Stimulated activated CD8-positive, alpha-beta memory T cell treated with anti-CD3 and anti-CD28 coated beads, Interleukin-15, amount 100 ng/mL, for 24 hours (primary cell): ENCODE measurements at regions not wholly inside any gene's neighbourhood (a gene's known extent, or its start where the extent isn't known, plus 50 kb on each side); places are given as distances from the start of the nearest gene placed in this dataset.

Experiments used
- DNase-seq: peaks from one replicate; pipeline ENCODE4 v3.0.0-alpha.2; 2020; ENCODE audit warnings: low read depth

DNA sequence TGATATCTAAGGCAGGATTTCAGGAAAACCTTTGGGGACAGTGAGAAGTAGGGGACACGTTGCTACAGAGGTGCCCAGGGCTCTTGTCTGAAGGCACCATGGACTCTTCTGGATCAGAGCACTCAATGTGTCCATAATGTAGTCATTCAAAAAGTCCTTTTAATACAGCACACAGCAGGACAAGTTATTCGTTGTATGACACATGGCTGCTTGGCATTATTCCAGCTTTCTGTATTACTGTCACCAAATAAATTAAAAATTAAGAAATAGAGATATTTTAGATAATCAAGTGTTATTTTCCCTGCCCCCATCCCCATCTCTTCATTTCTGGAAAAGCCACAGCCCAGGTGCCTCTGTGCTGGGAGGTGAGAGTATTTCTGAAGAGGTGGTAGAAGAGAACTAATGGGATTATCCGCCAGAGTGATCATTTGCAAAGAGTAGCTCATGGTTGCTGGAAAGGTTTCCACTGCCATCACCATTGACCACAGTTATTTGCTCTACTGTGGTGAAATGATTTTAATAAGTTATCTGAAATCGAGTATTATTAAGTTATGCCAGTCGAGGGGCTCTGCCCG lies 83.0 kb downstream of the CXCL12 start:
- no peak for DNase-seq

DNA sequence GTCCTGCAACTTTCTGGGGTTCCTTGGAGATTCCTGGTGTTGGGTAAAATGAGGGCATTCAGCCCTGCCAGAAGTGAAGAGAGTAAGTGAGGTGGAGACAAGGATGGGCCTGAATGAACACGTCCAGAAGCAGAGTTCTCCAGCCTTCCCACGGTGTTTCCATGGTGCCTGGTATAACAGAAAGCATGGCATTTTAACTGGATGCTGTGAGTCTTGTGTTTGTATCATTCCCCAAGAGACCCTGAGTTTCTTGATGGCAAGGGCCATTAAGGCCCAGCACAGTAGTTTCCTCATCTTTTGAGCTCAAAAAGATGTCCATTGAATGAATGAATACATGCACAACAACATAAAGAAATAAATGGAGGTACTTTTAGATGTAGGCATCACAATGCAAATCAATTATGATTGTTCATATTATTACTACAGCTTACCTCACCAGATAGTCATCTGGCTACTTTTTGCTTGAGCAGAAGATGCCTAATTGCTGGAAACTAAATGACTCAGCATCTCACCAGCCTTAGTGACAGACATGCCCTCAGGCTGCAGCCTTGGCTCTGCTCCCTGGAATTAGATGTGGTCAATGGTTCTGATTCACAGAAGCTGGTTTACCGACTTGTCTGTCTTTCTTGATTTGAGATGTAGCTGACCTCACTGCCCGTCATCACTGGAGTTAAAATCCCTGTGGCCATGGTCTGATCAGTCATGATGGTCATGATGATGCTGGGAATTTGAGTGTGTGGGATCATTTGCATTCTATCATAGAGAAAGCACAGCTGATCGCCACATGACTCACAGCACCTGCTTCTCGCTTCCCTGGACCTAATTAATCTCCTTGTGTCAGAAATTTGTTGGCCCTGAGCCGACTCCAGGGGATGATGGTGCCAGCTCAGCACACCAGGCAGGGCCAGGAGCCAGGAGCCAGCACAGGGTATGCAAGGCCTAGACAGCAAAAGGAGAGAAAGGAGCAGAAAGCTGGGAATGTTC lies 83.9 kb downstream of the CXCL12 start:
- no peak for DNase-seq

DNA sequence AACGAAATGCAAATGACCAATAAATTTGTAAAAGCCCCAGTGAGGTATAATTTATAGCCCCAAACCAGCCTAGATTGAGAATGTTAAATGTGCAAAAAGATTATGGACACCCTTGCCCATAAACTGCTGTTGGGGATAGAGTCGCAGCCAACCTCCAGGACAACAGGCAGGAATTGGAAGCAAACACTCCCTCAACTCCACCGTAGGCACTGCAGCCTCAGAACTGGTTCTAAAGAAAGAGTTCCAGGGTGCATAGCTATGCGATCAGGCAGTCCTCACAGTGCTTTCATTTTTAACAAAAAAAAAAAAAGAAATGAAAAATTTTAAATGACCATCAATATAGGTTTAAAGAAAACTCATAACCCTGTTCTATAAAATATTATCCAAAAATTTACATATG lies 86.2 kb downstream of the CXCL12 start:
- no peak for DNase-seq

DNA sequence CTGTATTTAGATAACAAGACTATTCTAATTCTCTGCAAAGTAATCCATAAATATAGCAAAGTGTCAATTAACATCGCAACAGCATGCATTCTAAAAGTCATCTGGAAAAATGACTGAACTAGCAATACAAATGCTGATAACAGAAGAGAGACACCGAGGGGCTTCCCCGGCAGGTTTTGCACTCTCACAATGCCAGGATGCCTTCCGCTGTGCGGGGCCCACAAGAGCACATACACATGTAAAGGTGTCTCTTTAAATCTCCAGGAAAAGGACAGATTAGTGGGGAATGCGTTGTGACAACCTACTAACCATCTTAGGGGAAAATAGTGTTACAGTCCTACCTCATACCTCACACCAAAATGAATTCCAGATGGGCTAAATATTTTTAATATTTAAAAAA lies 86.9 kb downstream of the CXCL12 start:
- DNase-seq: no peak

DNA sequence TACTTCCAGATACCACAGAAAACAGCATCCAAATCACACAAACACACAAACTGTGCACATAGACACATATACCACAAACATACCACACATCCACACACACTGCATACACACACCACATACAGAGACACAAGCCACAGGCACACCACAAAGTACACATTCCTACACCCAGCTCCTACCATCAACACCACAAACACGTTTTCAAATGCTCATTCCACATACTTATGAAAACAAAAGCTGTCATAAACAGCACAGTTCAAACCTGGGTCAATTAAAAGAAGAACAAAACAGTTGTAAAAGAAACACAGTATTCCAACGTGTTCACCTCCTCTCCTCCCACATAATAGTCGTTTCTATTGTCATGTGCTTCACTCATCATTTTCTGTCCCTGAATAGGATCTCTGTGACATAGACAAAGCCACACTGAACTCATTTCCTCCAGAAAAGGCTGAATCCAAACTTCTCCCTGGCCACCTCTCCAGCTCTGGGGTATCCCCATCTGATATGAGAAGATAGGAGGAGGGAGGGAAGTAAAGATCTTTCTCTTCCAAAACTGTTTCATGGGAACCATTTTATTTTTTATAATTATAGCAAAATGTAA lies 89.2 kb downstream of the CXCL12 start:
- DNase-seq: no peak

DNA sequence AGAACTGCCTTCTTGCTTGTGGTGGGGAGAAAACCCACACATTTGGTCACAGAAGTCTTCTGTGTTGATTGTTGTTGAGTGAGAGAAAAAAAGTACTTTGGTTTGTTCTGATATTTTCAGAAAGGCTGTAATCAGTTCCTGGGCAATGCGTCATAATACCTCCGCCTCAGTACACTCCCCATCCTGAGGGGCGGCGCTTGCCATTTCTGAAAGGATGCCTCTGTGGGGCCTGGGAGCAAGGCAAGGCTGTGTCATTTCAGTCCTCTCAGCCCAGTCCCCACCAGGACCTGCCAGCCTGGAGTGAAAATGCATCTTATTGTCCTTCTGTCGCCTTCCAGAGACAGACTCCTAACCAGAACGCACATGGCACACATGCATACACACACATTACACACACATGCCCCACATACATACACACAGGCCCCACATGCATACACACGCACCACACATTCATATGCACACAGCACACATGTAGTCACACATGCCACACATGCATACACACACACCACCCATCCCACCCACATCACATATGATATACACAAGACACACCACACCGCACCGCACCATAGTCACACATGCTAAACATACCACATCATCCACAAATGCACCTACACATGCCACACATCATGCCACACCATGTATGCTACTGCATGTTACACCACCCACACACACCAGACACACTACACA lies 90.0 kb downstream of the CXCL12 start:
- DNase-seq: no peak

DNA sequence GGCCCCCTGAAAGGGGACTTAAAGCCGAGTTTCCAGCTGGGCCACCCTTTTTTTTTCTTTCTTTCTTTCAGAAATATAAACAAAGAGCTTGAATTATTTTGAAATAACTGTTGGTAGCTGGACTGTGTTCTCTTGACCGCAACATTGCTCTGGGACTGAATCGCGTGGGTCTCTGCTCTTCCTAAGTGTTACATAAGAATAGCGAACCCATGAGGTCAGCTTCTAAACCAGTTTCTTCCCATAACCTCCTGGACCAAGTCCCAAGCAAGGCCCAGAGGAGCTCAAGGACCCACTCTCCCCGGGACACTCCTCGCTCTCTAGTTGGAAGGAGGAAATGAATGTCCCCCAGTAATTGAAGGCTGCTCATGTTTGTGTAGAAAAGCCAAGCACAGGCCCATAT lies 91.1 kb downstream of the CXCL12 start:
- DNase-seq: no peak

DNA sequence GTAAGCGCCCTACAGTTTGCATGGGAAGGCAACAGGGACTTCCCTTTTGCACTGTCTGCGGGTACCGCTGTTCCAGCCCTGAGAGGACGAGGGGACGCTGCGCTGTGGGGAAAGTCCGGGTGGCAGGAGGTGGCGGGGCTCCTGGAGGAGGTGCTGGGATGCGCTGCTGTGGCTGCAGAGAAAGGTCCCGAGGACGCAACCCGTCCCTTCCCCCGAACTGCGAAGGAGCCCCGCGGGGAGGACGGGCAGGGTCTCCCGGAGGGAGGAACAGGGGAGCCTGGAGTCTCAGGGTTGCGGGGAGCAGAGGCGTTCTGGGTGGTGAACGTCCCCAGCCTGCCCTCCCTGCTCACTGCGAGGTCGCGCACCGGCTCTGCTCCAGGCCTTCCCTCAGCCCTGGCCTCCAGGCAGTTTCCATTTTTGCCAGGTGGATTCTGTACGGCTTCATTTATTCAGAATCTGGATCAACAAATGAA lies 91.6 kb downstream of the CXCL12 start:
- DNase-seq: no peak

DNA sequence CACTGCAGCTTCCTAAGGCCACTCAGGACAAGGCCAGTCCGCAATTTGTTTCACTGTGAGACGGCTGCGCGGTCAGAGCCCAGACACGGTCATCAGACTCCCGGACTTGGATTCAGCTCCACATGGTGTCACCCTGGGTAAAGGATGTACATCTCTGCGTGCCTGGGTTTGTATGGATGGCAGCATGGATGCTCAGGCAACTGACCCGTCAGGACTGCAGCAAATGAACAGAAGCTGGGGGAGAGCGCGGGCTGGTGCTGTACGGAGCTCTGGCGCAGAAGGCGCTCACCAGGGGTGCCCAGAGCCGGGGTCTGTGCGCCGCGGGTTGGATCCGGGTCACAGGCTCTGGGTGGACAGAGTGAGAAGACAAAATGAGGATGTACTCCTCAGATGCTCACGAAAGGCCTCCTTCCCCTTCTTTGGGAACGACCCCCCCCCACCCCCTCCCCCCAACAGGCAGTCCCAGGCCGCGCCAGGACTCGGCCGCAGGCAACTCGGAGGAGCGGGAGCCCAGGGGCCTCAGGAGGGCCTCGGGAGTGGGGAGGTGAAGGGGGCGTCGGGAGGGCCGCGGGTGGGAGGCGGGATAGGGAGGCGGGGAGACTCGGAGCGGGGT lies 92.4 kb downstream of the CXCL12 start:
- DNase-seq: no peak

DNA sequence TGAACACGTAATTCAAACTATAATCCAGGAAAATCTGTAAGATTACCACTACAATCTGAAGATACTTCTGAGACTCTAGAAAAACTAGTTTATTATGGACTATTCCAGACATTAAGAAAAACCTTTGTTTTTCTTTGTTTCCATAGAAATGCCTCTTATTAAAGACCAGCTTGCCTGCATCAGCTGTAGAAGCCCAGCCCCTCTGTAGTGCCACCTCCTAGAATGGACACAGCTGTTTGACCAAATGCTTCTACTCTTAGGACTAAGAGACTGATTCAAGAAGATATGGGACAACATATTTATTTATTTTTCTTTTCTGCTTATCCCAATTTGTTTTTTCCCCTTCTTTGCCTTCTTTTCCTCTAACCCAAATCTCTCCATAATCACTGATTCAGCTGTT lies 93.8 kb downstream of the CXCL12 start:
- no peak for DNase-seq

DNA sequence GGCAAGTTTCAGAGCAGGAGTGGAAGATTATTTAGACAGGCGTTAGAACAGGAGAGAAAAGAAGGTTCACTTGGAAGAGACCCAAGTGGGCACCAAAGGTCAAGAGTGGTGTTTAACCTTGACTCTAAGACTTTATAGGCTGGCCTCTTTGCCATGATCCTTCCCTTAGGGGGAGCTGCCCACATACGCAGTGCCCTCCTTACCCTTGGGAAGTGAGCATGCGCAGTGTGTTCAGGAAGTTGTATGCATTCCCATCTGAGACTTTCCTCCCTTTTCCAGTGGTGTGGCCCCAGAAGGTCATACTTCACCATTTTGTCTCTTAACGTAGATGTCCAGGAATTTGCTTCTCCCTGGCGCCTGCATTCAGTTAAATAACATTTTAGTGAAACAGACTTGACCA lies 95.8 kb downstream of the CXCL12 start:
- DNase-seq: no peak

DNA sequence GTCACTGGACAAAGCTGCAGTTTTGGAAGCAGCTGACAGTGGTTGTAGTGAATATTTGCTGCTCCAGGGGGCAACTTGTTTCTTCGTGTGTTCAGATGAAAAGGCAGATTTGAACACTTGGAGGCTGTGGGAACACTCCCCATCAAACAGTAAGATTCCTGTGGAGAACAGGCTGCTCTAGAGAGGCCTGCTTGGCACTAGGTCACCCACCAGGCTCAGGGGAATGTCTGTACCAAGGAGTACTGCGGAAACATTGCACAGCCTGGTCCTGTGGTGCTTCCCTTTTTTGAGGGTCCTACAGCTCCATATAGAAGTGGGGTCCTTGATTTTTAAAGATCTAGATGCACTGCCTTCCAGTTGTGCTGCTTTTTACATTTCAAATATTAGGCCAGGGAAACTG lies 97.5 kb downstream of the CXCL12 start:
- no peak for DNase-seq

DNA sequence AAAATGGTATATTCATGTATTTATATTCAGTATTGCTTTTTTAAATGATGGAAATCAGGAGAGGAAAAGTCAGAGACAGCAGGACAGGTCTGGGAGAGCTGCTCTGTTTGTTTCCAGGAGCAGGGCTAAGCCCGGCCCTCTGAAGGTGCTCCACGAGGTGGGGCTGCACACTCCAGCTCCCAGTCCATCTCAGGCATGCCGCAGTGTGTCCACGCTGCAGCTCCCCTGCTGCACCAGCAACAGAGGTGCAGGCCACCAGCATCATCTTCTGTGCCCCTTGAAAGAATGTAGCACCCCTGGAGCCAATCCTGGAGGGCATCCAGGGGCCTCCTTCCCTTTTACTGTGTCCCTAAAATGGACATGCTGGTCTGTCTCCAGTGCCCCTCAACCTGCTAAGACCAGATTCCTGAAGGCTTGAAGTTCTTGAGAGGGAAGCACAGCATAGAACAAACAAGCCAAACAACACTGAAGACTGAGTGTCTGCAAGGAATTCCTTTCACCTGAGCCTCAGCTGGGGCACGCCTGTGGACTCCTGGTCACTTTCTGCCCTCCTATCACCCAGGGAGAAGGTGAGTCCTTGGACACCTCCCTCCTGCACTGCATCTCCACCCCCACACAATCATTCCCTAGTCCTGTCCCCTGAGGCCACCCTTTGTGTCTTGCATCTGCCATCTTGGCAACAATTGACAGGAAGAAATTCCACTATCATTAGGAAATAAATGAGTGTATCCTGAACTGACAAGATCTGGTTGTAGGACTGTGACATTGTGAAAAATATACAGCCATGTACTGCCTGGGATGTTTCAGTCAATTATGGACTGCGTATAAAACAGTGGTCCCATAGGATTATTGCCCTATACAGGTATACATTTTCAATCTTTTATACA lies 100.5 kb downstream of the CXCL12 start:
- DNase-seq: no peak

DNA sequence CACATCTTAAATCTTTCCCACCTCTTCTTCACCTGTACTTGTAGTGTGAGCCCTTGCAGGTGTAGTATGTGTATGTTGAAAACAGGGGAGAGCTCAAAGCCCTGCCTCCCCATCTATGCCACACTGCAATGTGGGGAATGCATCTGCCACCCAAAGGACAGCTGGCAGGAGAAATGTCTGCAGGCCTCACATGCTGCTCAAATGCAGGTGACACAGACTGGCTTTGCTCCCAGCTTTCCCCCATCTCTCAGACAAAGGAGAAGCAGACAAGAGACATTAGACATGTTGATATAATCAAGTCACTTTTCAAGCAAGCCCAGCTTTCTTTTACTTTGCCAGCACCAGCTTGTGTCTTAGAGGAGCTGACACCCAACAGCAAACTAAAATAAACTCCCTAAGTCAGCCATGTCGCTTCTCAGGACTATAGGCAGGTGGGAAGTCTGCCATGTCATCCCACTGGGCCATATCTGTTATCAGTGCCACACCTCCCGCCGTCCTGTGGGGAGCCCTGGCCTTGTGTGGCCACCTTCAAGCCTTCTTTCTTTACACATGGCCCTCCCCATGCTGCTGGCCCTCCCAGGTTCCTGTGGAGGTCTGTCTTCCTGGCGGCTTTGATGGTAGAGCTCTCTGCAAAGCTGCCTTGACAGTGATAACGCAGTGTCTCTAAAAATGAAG lies 102.1 kb downstream of the CXCL12 start:
- no peak for DNase-seq

DNA sequence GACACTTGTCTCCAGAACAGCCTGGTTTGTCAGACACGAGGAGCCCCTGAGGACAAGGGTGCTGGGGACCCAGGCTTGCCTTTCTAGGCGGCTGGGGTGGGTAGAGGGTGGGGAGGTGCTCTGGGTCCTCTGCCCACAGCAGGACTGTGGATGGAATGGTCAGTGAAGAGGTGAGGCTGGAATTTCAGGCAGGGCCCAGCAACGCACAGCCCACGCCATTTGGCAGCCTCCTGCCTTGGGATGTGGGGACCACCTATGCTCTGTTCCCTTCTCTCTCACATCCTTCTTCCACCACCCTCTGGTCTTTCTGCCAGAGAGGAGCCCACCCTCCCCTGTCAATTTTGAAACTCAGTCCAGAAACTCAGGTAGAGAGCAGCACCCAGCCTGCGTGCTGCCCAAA lies 103.2 kb downstream of the CXCL12 start:
- no peak for DNase-seq

DNA sequence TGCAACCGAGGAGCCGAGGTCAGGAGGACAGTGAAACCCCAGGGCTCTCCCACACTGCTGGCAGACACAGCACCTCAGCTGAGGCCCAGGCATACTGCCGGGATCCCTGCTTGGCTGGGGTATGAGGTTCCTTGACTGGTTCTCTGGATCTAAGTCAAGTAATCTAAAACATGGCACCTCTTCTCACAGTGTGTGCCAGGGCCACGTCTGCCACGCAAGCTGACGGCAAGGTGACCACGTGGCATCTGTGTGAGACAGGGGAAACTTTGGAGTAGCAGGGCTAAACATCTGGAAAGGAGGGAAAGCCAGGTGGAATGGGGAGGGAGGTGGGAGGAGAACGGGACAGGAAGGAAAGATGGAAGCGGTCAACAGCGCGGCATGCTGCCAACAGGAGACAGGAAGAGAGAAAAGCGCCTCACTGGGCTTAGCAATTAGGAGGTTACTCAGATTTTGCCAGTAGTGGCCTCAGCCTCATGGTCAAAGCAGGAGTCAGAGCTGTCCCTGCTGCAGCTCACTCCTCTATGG lies 103.7 kb downstream of the CXCL12 start:
- DNase-seq: no peak

DNA sequence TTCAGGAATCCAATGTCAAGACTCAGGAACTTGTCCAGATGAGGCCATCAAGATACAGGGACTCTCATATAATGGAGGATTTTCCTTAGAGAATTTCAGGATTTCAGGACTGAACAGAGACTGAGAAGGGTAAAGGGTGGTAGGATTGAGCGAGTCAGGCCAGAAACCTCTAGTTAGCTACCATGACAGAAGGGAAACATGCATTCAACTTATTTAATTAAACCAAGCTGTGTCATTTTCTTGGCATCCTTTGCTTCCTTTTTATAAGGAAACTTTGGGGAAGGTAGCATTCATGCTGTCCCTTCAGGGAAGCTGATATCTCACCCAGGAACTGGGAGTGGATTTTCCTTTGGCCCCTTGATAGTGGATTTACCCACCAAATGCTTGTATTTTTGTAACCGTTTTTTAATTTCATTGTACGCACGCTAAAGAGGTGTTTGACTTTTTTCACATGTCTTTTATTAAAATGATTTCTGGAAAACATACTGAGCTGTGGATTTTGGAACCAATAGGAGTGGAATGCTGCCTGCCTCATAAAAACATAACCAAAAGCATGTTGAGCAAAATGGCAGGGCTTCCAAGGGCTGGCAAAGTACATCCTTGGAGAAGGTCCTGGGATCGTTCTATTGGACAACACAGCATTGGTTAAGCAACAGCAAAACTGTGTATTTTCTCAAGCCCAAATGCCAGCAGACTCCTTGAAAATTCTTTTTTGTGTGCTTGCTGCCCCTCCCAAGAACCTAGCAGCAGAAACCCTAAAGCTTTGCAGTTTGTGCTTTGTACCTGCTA lies 104.5 kb downstream of the CXCL12 start:
- no peak for DNase-seq

DNA sequence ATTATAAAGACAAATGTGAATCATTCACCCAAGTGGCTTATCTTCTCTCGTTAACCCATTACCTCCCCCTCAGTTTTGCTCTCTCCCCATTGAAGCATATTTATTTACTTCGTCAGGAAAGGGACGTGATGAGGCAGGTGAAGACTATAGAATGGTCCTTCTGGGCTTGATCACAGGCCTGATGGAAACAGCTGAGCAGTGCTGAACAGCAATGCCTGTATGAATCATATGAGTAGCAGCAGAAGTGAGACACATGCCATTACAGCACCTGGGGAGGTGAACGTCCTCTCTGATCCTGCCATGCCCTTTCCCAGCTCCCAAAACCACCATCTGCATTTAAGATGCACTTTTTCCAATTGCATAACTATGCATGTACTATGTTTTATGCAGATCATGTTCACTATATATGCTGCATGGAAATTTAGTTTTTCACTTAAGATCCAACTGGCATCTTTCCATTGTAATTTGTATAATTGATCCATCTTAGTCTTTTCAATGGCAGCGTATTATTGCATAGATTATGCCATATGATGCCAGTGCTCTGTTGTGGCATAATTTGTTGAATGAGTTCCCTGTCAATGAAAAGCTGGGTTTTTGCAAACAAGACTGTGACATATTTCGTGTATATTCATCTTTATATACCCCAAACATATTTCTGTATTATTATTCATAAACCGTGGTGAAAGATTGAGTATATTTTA lies 105.3 kb downstream of the CXCL12 start:
- DNase-seq: no peak

DNA sequence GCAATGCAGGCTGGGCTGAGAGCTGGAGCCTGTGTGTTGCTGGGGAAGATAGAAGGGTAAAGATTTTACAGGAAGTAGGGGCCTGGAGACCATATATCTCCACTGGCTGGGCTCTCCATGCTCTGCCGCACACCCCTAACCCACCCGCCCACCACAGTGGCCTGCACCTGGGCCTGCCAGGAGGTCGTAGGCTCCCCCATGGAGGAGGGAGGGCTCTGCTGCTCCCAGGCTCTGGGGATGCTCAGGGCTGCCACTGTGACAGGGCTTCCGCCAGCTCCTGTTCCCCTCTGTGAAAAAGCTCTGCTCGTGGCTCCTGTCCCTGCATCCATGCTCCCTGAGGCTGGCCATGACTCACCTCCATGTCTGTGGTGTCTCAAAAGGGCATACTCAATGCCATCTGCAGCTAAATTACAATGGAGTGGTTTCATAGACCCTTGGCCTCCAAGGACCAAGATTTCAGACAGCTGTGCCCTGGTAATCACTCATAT lies 106.0 kb downstream of the CXCL12 start:
- DNase-seq: no peak
